NCI-H1930 (cell line): ENCODE measurements at regions not wholly inside any gene's neighbourhood (a gene's known extent, or its start where the extent isn't known, plus 50 kb on each side); places are given as distances from the start of the nearest gene placed in this dataset.
A peak's percentile ranks its signal among the peaks of the same experiment; 100 is the strongest.

Experiments
- DNase-seq, 2 experiments: peaks; one replicate each; lab custom pipeline; 2025; lab: John Stamatoyannopoulos, UW

DNA sequence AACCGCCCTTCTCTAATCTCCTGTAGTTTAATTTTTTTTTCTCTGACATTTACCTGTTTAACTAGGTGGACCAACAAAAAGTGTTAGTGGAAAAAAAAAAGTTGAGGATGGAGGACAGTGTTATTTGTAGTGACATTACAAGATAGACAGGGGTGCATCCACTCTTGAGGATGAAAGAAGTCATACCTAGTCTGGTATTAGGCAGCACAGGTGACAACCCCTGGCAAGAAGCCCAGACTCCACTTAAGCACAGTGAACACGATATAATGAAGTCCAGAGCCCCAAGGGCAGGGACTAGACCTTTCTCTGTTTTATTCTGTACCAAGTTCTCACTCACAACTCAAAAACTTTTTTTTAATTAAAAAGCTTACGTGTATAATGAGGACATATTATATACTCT lies 268.4 kb downstream of the GPR37 start:
- peak in 1 of 2 experiments; percentile 7 for DNase-seq

DNA sequence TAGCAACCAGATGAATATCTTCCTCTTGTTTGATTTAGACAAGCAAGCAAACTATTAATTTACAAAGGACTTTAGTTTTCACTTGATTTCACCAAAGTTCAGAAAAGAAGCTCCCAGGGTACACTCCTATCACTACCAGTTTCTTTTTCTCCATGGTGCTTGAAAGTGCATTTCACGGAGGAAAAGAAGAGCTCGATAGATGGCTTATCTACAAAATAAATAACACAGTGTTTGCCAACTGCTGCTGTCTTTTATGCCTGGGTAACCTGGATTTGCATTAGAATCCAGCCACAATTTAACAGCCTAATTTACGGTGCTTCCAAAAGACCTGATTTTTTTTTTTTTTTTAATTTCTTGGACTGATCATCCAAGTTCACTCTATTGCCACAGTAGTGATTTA lies 275.7 kb downstream of the GPR37 start:
- peak; percentile 8 to 51 for DNase-seq

DNA sequence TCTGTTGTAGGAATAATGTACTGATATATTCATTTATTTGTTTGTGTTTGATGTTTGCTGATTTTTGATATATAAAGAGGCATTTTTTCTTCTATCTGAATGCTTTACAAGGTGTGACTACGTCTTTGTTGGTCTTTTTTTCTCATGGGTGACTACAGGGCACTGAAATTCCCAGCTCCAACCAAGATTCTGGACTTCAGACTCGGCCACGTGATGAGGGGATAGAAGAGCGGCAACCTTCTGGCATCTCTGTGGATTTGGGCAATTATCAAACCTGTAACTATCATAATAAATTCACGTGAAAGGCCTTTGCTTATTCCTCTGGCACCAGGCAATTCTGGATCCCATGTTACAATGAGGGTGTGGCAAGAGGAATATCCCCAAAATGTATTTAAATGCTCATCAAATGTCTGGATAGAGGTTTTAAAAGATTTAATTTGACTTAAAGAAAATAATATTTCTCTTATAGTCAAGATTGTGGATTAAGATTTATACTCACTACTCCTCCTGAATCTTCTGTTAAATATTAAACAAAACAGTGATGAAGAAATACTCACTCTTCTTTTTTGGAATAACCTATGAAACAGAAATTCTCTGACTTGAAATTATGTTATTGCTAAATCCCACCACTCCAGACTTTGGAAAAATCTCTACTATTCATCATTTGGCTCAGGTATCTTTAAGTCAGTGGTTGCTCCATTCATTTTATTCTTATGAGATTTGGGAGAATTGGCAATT lies 276.3 kb downstream of the GPR37 start:
- no peak for DNase-seq

DNA sequence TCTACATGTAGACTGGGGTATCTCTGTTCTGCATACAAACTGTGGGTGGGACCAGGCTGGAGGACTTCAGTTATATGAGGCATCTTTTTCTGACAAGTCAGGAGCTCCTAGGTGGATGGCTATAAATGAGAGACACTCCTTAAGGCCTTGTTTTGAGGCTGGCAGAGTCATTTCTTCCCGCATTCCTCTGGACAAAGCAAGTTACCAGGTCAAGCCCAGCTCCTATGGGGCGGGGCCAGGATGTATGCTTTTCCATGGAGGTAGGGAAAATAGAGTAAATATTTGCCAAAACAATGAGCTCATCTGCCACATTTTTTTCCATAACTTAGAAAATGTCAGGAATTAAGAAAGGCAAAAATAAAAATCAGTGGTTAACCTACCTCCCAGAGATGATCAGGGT lies 283.4 kb downstream of the GPR37 start:
- DNase-seq = no peak

DNA sequence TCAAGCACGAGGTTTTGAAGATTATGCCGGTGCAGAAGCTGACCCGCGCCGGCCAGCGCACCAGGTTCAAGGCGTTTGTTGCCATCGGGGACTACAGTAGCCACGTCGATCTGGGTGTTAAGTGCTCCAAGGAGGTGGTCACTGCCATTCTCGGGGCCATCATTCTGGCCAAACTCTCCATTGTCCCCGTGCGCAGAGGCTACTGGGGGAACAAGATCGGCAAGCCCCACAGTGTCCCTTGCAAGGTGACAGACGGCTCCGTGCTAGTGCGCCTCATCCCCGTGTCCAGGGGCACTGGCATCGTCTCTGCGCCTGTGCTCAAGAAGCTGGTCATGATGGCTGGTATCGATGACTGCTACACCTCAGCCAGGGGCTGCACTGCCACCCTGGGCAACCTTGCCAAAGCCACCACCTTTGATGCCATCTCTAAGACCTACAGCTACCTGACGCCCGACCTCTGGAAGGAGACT lies 284.7 kb downstream of the GPR37 start:
- DNase-seq = no peak

DNA sequence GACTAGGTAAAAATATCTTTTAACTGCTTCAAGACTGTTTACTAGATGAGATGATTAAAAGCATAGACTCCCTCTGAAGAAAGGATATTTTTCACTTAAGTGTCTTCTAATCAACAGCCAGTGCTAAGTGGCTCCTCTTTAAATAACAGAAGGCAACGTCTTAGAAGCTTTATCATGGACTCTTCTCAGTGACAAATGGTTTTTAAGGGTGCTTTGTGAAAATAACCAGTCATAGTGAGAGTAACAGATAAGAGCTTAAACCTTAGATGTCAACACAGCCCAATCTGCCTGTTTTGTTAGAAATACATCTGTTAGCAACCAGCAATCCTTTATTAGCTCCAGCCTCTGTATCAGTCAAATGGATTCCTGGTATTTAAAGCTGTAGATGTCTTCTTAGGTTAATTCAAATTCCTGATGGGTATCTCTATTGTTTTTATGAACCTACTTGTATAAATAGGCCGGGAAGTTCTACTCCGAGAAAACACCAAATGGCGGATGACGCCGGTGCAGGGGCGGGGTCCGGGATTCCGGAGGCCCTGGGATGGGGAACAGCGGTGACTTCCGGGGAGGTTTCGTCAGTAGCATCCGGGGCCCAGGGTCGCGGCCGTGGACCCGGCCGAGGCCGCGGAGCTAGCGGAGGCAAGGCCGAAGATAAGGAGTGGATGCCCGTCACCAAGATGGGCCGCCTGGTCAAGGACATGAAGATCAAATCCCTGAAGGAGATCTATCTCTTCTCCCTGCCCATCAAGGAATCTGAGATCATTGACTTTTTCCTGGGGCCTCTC lies 285.4 kb downstream of the GPR37 start:
- DNase-seq = no peak

DNA sequence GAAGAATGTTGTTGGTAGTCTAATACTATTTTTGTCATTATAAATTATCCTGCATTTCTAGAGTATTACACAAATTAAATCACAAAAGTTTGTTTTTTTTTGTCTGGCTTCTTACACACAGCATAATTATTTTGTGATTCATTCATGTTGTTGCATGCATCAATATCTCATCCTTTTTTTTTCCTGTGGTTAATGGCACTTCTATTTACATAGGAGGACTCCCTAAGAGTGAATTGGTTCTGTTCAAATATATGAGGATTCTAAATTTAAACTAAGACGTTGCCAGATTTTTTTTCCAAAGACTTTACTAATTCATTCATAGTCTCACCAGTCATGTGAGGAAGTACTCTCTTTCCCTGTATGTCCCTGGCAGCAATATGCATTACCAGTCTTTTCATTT lies 303.3 kb downstream of the GPR37 start:
- no peak for DNase-seq

DNA sequence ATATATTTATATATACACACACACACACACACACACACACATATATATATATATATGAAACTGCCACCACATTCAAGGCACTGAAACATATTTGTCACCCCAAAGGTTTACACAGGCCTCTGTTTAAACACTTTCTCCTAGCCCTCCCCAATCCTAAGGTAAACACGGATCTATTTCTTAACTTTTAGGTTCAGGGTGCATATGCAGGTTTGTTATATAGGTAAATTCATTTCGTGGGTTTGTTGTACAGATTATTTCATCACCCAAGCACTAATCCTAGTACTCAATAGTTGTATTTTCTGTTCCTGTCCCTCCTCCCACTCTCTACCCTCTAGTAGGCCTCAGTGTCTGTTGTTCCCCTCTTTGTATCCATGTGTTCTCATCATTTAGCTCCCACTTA lies 305.0 kb downstream of the GPR37 start:
- no peak for DNase-seq

DNA sequence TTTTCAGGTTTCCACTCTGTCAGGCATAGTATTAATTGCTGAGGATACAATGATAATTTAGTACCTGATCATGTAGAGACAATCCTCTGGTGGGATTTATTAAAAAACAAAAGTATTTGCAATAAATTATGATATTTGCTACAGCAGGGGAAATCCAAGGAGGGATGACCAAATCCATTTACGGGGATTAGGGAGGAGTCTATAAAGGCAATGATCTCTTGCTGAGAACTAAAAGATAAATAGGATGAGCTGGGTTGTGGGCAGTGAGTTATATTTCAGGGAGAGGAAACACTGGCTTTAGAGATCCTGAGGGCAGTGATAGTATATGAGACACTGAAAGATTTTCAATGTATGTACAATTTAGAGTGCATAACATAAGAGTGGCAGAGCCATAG lies 305.5 kb downstream of the GPR37 start:
- DNase-seq = no peak

DNA sequence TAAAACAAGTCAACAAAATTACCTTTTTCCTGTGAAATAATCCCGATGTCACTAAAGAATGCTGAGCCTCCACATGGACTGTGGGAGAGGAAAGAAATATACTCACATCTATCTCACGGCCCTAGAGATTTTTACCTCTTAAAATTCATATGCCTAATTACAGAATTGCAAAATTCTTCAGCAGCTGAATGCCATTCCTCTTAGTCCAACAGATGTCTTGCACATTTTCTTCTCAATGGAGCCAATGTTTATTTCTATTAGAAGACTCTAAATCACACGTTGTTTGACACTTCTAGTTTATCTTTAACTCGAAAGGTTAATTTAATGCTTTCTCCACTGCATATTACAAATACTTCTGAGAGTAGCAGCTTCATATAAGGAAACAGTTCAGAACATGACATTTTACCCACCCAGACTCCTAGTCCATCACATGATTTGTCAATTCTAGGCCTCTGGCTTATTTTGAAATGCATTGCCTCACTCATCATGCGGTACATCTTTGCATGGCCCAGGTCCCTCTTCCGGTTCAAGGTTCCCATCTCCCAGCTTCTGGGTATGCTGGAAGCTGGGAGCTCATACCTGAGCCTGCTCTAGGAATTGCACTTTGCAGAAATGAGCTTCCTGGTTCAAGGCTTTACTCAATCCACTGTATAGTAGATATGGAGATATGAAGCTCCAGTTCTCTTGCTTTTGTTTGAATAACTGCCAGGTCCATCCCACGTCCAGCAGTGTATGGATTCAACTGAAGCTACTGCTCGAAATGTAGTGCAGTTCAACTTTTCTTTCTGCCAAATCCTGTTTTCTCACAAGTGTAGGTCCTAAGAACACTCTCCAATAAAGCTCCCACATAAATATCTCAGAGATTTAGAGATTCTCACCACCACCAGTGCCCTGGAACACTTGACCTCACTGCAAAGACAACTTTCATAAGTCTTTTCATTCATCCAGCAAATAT lies 306.2 kb downstream of the GPR37 start:
- DNase-seq = no peak

DNA sequence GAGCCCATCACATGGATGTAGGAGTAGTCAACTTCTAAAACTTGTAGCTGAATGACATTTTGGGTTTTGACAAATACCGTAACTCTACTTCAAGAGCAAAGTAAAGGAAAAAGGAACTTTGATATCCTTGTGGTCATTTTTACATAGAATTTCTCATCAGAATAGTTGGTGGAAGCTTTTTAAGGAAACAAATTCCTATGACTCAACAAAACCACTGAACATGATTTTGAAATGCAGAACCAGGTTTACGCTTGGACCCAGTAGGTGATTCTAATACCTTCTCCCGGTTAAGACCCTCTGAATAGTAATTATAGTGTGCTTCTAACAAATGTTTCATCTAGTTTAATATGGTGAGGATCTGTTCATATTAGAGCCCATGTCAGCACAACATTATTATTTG lies 307.8 kb downstream of the GPR37 start:
- DNase-seq = no peak

DNA sequence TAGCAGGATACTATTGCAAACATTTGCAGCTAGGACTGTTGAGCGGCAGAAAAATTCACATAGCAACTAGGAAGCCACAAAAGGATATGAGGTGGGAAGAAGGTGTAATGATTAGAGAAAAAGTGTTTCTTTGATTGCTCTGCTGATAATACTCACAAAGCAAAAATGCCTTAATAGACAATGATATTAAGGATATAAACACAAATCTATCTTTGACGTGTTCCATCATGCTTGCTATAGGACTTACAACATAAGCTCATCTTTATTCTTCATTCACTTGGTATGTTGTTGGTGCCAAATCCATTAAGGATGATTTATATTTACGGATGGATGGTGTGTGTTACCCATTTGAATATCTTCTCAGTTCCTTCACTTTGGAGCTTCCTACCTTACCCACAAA lies 309.3 kb downstream of the GPR37 start:
- no peak for DNase-seq

DNA sequence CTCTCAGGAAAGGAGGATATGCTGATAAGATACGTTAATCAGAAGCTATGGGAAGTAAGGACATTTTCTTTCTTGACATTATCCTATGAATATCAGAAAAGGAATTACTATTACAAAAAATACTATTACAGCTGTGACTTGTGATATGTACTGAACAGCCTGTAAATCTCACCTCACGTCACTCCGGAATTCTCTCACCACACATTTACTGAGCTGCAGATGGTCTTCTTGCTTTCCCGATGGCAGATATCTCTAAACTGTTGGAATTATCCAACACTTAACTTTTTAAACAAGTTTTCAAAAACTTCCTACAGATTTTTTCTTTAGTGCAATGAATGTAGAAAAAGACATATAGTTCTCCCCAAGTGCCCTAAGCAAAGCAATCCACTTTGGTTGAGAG lies 313.4 kb downstream of the GPR37 start:
- DNase-seq = no peak

DNA sequence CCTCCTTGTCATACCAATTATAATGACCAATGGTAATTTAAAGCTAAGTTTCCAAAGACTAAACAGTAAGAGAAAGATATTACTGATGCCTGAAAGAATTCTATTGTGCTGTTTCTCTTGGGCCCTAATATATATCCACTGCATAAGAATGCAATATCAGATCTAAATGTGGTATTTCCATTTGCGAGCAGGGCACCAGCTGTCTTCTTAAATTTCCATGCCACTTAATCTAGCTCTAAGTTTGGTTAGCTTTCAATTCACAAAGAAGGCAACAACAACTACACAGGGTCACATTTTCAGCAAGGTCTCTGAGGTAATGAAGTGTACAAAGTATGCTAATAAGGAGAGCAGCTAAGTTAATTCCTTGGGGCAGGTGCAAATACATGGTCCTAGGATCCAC lies 315.7 kb downstream of the GPR37 start:
- DNase-seq = no peak

DNA sequence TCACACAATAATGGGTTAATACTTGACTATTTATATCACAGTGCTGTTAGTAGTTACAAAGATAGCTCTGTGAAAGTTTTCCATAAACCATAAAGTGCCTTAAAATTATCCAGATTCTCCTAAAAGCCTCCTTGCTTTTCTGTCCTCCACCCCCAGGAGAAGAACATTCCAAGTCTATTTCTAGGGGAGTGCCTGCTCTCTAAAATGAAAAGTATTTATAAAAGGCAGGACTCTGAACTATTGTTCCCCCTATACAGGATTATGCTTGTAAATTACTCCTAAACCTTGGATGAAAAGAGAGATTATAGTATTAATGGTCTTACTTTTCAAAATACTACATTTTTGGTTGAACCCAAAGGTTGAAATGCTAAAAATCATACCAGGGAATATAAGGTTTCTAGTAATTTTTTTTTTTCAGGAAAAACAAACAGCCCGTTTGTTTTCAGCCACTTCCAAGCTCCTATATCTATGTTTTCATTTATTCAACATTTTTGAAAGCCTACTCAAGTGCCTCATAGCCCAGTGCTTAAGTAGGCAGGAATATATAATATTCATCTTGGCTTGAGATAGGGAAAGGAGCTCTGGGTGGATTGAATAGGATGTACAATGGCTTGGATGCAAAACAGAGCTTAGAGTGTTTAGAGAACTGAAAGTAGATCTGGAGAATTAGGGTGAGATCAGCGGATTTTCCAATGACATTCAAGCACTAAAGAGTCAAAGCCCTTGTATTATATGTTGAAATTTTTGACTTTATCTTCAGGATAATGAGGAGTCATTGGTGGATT lies 320.7 kb downstream of the GPR37 start:
- DNase-seq = no peak

DNA sequence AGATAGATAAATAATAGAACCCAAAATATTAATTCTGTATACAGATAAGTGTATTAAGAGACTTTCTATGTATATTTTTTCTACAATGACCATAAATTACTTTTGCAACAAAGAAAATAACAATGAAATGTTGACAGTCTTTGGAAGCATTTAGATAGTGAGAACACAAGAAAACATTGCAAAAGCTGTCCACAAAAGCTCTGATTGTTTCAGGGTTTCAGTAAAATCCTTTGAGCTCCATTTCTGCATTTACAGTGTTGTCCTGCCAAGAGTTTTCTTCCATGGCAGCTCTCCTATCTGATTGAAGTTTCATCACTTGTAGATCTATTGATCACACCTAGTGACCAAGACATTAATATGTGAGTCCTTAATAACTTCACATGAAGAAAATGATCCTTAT lies 321.8 kb downstream of the GPR37 start:
- DNase-seq = no peak

DNA sequence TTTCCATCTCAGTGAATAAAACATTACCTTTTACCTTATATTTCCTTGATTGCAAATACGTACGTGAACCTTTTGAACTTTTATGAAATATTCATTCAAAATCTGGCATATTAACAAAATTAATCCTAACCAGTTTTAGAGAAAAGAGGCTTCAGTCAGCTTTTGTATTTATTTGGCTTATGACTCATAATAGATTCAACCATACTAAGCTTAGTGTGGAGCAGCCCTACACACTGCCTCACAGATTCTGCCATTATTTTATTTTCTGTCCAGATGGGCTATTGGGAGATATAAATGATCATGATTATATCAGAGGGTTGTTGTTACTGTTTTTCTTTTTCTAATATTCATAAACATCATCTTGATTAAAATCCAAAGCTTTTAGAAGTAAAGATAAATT lies 325.5 kb downstream of the GPR37 start:
- DNase-seq = no peak

DNA sequence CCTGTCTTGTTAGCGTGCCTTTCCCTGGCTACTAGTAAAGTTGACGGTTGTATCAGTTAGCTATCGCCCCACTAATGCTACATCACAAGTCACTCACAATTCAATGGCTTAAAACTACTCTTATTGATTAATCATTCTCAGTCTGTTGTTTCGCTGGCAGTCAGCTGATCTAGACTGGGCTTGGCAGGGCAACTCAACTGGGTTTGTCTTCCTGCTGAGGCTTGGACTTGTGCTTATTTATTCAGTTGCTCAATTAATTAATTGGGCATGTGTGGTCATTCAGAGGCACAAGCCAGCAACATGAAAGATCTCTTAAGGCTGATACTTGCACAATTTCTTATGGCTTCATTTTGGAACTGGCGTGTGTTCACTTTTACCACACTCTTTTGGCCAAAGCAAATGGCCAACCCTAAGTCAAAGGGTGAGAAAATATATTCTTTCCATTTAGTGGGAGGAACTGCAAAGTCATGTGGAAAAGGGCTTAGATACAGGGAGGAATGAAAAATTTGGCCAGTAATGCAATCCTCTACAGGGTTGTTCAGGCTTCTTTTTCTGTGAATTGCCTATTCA lies 333.5 kb downstream of the GPR37 start:
- DNase-seq = no peak

DNA sequence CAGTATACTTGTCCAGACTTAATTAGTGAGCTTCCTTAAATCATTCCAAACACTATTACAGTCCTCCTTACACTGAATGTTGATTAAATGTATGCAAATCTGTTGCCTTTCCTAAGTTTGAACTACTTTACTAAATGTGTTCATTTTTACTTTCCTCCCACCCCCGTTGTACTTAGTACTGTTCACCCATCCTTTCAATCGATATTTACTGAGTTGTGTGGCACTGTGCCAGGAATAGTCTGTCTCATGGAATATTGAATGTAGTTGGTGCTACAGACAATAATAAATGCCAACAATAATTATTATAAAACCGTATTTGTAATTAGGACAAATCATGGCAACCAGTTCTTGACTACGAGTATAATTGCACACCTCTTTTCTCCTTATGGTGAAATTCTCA lies 335.7 kb downstream of the GPR37 start:
- no peak for DNase-seq

DNA sequence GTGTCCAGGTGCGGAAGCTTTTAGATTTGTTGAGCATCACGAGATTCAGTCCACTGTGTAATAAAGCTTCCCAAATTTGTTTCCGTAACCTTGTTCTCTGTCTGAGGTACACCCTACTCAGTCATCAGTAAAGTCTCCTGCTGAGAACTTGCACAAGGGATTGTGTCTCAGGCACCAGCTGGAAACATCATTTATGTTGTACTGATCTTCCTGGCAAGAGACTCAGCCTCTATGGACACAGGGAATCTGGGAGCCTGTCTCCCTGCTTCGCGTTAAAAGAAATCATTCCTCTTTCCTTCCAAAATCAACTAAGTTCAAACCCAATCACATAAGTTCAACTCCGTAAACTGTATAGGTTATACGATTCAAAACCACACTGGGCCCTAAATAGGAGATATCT lies 336.8 kb downstream of the GPR37 start:
- no peak for DNase-seq

DNA sequence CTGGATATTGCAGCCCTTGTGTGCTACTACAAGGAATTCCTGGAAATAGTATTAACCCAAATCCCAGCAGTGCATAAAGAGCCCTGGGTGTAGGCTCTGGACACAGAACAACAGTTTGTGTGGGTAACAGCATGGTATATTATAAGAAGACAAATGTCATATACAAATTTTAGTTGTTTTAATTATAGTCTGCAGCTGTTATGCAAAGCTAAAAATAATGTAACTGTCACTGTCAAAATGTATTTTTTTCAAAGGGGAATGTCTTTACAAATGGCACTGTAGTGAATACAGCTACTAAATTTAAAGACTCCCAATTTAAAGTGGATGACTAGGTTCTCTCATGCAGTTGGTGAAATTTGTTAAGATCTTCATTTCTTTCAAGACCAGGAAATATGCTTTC lies 339.0 kb downstream of the GPR37 start:
- DNase-seq = no peak
